HepG2 (cell line): ENCODE measurements at regions not wholly inside any gene's neighbourhood (a gene's known extent, or its start where the extent isn't known, plus 50 kb on each side); places are given as distances from the start of the nearest gene placed in this dataset.

Source experiments
- ATAC-seq: fragments of 200-7000 bp; cut with Tn5 transposase; 3 replicates; pipeline ENCODE4 v1.9.1; 2020; ENCODE audit warnings: mild to moderate bottlenecking, moderate library complexity
- BruUV-seq: library from RNA; stranded (reverse); fragments of 400-500 nt; replicated peaks from 2 replicates; lab custom pipeline; 2021; lab: Mats Ljungman, UMichigan
- CTCF ChIA-PET: fragments of 300-600 bp; formaldehyde crosslinking; extraction: SDS; loops from one replicate; lab custom pipeline; 2021; ENCODE audit warnings: low total read pairs, inconsistent platforms, low intra/inter-chr PET ratio; lab: Yijun Ruan, JAX
- POLR2A ChIA-PET: fragments of 350-600 bp; sonication (Branson Sonifier 250); formaldehyde crosslinking; loops from one replicate; lab custom pipeline; 2020; ENCODE audit warnings: antibody characterized with exemption, inconsistent platforms; lab: Yijun Ruan, JAX
- DNase-seq: peaks from one replicate; pipeline ENCODE4 v3.0.0-alpha.2; 2015; ENCODE audit warnings: low spot score
- FAIRE-seq: peaks from 3 replicates; lab custom pipeline; 2011; peaks lifted over from hg19 to GRCh38; lab: Jason Lieb, UNC
- H2AFZ ChIP-seq: one replicate; pipeline ENCODE4 v1.6.1; 2011; ENCODE audit warnings: low read length, inconsistent platforms
- H3K27ac ChIP-seq: fragments of 300-600 bp; 3 replicates; pipeline ENCODE4 v1.8.0; 2011; ENCODE audit warnings: mixed run types, mild to moderate bottlenecking, mixed read lengths, low read length, inconsistent platforms; ENCODE audit not compliant: insufficient read depth; ENCODE audit errors: extremely low read length
- H3K27me3 ChIP-seq, 2 experiments: fragments of 200-600 bp in 1 of 2; 2 replicates in 1 of 2; 3 replicates in 1 of 2; pipeline versions ENCODE4 v1.6.0 to v1.8.0; 2011; ENCODE audit warnings: low read length in 2 of 2, mild to moderate bottlenecking in 2 of 2, moderate library complexity in 2 of 2, inconsistent platforms in 1 of 2; ENCODE audit not compliant: insufficient read depth in 2 of 2, control insufficient read depth in 1 of 2
- H3K36me3 ChIP-seq, 2 experiments: fragments of 200-600 bp in 1 of 2; replicated peaks in 1 of 2; 2 replicates in 1 of 2; 3 replicates in 1 of 2; pipeline versions ENCODE4 v1.5.1 to v1.8.0; 2011; ENCODE audit warnings: low read length in 2 of 2, inconsistent platforms in 1 of 2; ENCODE audit not compliant: insufficient read depth in 2 of 2, control insufficient read depth in 1 of 2
- H3K4me1 ChIP-seq: 2 replicates; pipeline ENCODE4 v1.5.1; 2012; ENCODE audit warnings: low read length, inconsistent platforms; ENCODE audit not compliant: insufficient read depth
- H3K4me2 ChIP-seq: 2 replicates; pipeline ENCODE4 v1.6.0; 2011; ENCODE audit warnings: low read depth, low read length, inconsistent platforms
- H3K4me3 ChIP-seq, 3 experiments: fragments of 200-600 bp in 1 of 3; sonication (generic), shearing (Covaris generic) in 1 of 3; replicated peaks in 1 of 3; 2 replicates each; pipeline ENCODE4 v1.5.1; 2011 to 2016; ENCODE audit warnings: low read length in 3 of 3, inconsistent platforms in 2 of 3, low read depth in 2 of 3, mild to moderate bottlenecking in 2 of 3, control low read depth in 1 of 3, mixed read lengths in 1 of 3; ENCODE audit not compliant: insufficient read depth in 1 of 3
- H3K79me2 ChIP-seq: one replicate; pipeline ENCODE4 v1.6.1; 2011; ENCODE audit warnings: low read length, inconsistent platforms; ENCODE audit not compliant: insufficient read depth
- H3K9ac ChIP-seq: 2 replicates; pipeline ENCODE4 v1.6.0; 2011; ENCODE audit warnings: mild to moderate bottlenecking, low read depth, low read length, inconsistent platforms; ENCODE audit not compliant: insufficient read depth
- H3K9me3 ChIP-seq: 2 replicates; pipeline ENCODE4 v1.5.1; 2012; ENCODE audit warnings: mild to moderate bottlenecking, low read length
- H4K20me1 ChIP-seq: 2 replicates; pipeline ENCODE4 v1.6.0; 2011; ENCODE audit warnings: inconsistent platforms, mild to moderate bottlenecking, low read length, moderate library complexity; ENCODE audit not compliant: insufficient read depth
- BATF2 ChIP-seq: sonication (generic); formaldehyde crosslinking; IDR thresholded peaks from 2 replicates; pipeline ENCODE4 v1.8.0; 2022; ENCODE audit warnings: mild to moderate bottlenecking, missing genetic modification reagents, moderate library complexity
- ETV6 ChIP-seq: sonication (generic); formaldehyde crosslinking; conservative IDR thresholded peaks from 2 replicates; pipeline ENCODE4 v1.4.0; 2020; ENCODE audit warnings: missing genetic modification reagents
- KDM6A ChIP-seq: IDR thresholded peaks from 2 replicates; pipeline ENCODE4 v1.6.1; 2016; ENCODE audit warnings: low read depth
- PBX2 ChIP-seq: IDR thresholded peaks from 2 replicates; pipeline ENCODE4 v1.6.1; 2016; ENCODE audit warnings: control low read depth
- RBAK ChIP-seq: sonication (generic); formaldehyde crosslinking; IDR thresholded peaks from 2 replicates; pipeline ENCODE4 v1.5.1; 2020; ENCODE audit warnings: mild to moderate bottlenecking, missing genetic modification reagents
- SIX1 ChIP-seq: sonication (generic); formaldehyde crosslinking; IDR thresholded peaks from 2 replicates; pipeline ENCODE4 v1.4.0; 2020; ENCODE audit warnings: missing genetic modification reagents, borderline replicate concordance
- TP53 ChIP-seq: sonication (generic); formaldehyde crosslinking; conservative IDR thresholded peaks from 2 replicates; pipeline ENCODE4 v1.4.0; 2020; ENCODE audit warnings: missing genetic modification reagents
- U2AF2 ChIP-seq: fragments of 200-400 bp; formaldehyde crosslinking; IDR thresholded peaks from 2 replicates; pipeline ENCODE4 v1.6.1; 2017; ENCODE audit warnings: low read depth, mild to moderate bottlenecking, low read length
- UBTF ChIP-seq: sonication (generic); formaldehyde crosslinking; IDR thresholded peaks from 2 replicates; pipeline ENCODE4 v1.4.0; 2020; ENCODE audit warnings: mild to moderate bottlenecking, missing genetic modification reagents
- ZNF724P ChIP-seq: sonication (generic); formaldehyde crosslinking; IDR thresholded peaks from 2 replicates; pipeline ENCODE4 v1.8.0; 2022; ENCODE audit warnings: missing genetic modification reagents, borderline replicate concordance
- ZNF749 ChIP-seq: sonication (generic); formaldehyde crosslinking; IDR thresholded peaks from 2 replicates; pipeline ENCODE4 v1.8.0; 2022; ENCODE audit warnings: mild to moderate bottlenecking, missing genetic modification reagents, moderate library complexity, borderline replicate concordance
- ZNF775 ChIP-seq: sonication (generic); formaldehyde crosslinking; IDR thresholded peaks from 2 replicates; pipeline ENCODE4 v1.4.0; 2020; ENCODE audit warnings: missing genetic modification reagents, mild to moderate bottlenecking, moderate library complexity, borderline replicate concordance
- ZSCAN21 ChIP-seq: sonication (generic); formaldehyde crosslinking; IDR thresholded peaks from 2 replicates; pipeline ENCODE4 v1.8.0; 2022; ENCODE audit warnings: mild to moderate bottlenecking, missing genetic modification reagents, moderate library complexity, borderline replicate concordance
- ZZZ3 ChIP-seq: sonication (generic); formaldehyde crosslinking; IDR thresholded peaks from 2 replicates; pipeline ENCODE4 v1.4.0; 2020; ENCODE audit warnings: missing genetic modification reagents, mild to moderate bottlenecking, borderline replicate concordance
- WGBS: methylation state at CpG from one replicate; pipeline ENCODE4 v1.1.6; 2017; ENCODE audit warnings: low lambda C conversion rate; 5-methylcytosine and 5-hydroxymethylcytosine counted together
- in situ Hi-C: cut with HindIII; loops from 2 replicates; pipeline ENCODE4 v1.10.0; 2017; ENCODE audit warnings: low pct_unique_long_range_greater_than_20kb; ENCODE audit not compliant: extremely low pct_ligation_motif_present
- intact Hi-C: fragments of 100-400 bp; cut with micrococcal nuclease; formaldehyde crosslinking; loops from one replicate; pipeline ENCODE4 v1.10.0; 2022; ENCODE audit not compliant: unreplicated experiment
- TF ChIP-seq, protein P1 (sequence below): sonication (generic); formaldehyde crosslinking; IDR thresholded peaks from 2 replicates; pipeline ENCODE4 v1.9.0; 2022; ENCODE audit warnings: low read depth, missing genetic modification reagents

- ATAC-seq (no peak), DNase-seq (no peak), FAIRE-seq (no peak)
- no peak overlapping the region for H2AFZ ChIP-seq
- no peak overlapping the region for H3K9ac ChIP-seq
- H3K27me3 ChIP-seq = peaks cover 0 to 19% of the 10 kb centered on the region in 2 experiments; a peak in 2 of 5 replicates
- H3K36me3 ChIP-seq = no peaks in the 10 kb centered on the region
- no peak overlapping the region for H3K27ac ChIP-seq
- CTCF ChIA-PET = no interaction called here
- no peak for TF ChIP-seq TP53
- no peak for TF ChIP-seq UBTF (CRISPR knock-in tag)
- TF ChIP-seq U2AF2 = no peak
- no peak for TF ChIP-seq KDM6A (CRISPR knock-in tag)
- no peak for TF ChIP-seq ZSCAN21 (CRISPR knock-in tag)
- no peak for TF ChIP-seq PBX2
- TF ChIP-seq ZNF724P = no peak
- TF ChIP-seq ZNF749 (CRISPR knock-in tag) = no peak
- TF ChIP-seq ETV6 = no peak
- TF ChIP-seq RBAK (CRISPR knock-in tag) = no peak
- no peak for TF ChIP-seq SIX1
- no peak for TF ChIP-seq BATF2 (CRISPR knock-in tag)
- no peak for TF ChIP-seq ZNF775 (CRISPR knock-in tag)
- TF ChIP-seq ZZZ3 = no peak
- TF ChIP-seq, protein P1, sequence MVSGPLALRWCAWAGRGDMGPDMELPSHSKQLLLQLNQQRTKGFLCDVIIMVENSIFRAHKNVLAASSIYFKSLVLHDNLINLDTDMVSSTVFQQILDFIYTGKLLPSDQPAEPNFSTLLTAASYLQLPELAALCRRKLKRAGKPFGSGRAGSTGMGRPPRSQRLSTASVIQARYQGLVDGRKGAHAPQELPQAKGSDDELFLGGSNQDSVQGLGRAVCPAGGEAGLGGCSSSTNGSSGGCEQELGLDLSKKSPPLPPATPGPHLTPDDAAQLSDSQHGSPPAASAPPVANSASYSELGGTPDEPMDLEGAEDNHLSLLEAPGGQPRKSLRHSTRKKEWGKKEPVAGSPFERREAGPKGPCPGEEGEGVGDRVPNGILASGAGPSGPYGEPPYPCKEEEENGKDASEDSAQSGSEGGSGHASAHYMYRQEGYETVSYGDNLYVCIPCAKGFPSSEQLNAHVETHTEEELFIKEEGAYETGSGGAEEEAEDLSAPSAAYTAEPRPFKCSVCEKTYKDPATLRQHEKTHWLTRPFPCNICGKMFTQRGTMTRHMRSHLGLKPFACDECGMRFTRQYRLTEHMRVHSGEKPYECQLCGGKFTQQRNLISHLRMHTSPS = no peak
- H3K79me2 ChIP-seq = no peaks in the 10 kb centered on the region
- no TSS peak for BruUV-seq
- no peaks in the 10 kb centered on the region for H4K20me1 ChIP-seq
- no peaks in the 10 kb centered on the region for H3K4me1 ChIP-seq
- no peak overlapping the region for H3K4me2 ChIP-seq
- no peak overlapping the region for H3K4me3 ChIP-seq
- no peaks in the 10 kb centered on the region for H3K9me3 ChIP-seq
- in situ Hi-C loops = no loop called here
- WGBS = 56% methylated on average over 1 of the region's 1 CpG
- POLR2A ChIA-PET = no interaction called here
- intact Hi-C loops = no loop called here
These were observed 113.4 kb upstream of the CDK6 start for GRCh38 chr7:92949748-92950147.
